GM12878 (cell line): ENCODE measurements at regions not wholly inside any gene's neighbourhood (a gene's known extent, or its start where the extent isn't known, plus 50 kb on each side); places are given as distances from the start of the nearest gene placed in this dataset.

Experiments used
- ATAC-seq: fragments of 200-7000 bp; cut with Tn5 transposase; 3 replicates; pipeline ENCODE4 v1.9.1; 2020; ENCODE audit warnings: mild to moderate bottlenecking, moderate library complexity
- BruUV-seq: library from RNA; stranded (reverse); fragments of 400-500 nt; replicated peaks from 2 replicates; lab custom pipeline; 2021; lab: Mats Ljungman, UMichigan
- CTCF ChIA-PET: fragments of 300-600 bp; sonication (Branson Sonifier 250); formaldehyde crosslinking; extraction: SDS; loops from one replicate; lab custom pipeline; 2021; ENCODE audit warnings: inconsistent platforms; lab: Yijun Ruan, JAX
- POLR2A ChIA-PET: fragments of 350-600 bp; formaldehyde crosslinking; extraction: SDS; loops from one replicate; lab custom pipeline; 2021; ENCODE audit warnings: inconsistent platforms; lab: Charles Lee
- RAD21 ChIA-PET: fragments of 300-600 bp; sonication (Branson Sonifier 250); formaldehyde crosslinking; loops from one replicate; lab custom pipeline; 2023; ENCODE audit warnings: antibody characterized with exemption; ENCODE audit not compliant: unreplicated experiment; lab: Charles Lee
- SMC1A ChIA-PET: fragments of 300-600 bp; sonication (Branson Sonifier 250); formaldehyde crosslinking; loops from one replicate; lab custom pipeline; 2023; ENCODE audit not compliant: unreplicated experiment, uncharacterized antibody; lab: Charles Lee
- DNase-seq: peaks from one replicate; pipeline ENCODE4 v3.0.0-alpha.2; 2011; ENCODE audit warnings: low read depth, low spot score
- FAIRE-seq: peaks from 3 replicates; lab custom pipeline; 2011; peaks lifted over from hg19 to GRCh38; lab: Jason Lieb, UNC
- H2AFZ ChIP-seq: 2 replicates; pipeline ENCODE4 v1.6.0; 2011; ENCODE audit warnings: low read depth, low read length, control low read depth; ENCODE audit not compliant: control insufficient read depth
- H3K27ac ChIP-seq: 2 replicates; pipeline ENCODE4 v1.5.1; 2011; ENCODE audit warnings: control low read depth; ENCODE audit not compliant: control insufficient read depth, insufficient read depth
- H3K27me3 ChIP-seq, 2 experiments: replicated peaks in 1 of 2; 2 replicates each; pipeline versions ENCODE4 v1.6.0 to v1.6.1; 2011; ENCODE audit warnings: low read length in 1 of 2; ENCODE audit not compliant: control insufficient read depth in 2 of 2, insufficient read depth in 2 of 2
- H3K36me3 ChIP-seq, 2 experiments: 2 replicates each; pipeline ENCODE4 v1.5.1; 2011; ENCODE audit warnings: low read length in 1 of 2; ENCODE audit not compliant: control insufficient read depth in 2 of 2, insufficient read depth in 2 of 2
- H3K4me1 ChIP-seq: 2 replicates; pipeline ENCODE4 v1.6.1; 2011; ENCODE audit warnings: mild to moderate bottlenecking, low read length, moderate library complexity, mixed read lengths; ENCODE audit not compliant: control insufficient read depth, insufficient read depth
- H3K4me2 ChIP-seq: 2 replicates; pipeline ENCODE4 v1.6.0; 2011; ENCODE audit warnings: control low read depth; ENCODE audit not compliant: control insufficient read depth, insufficient read depth
- H3K4me3 ChIP-seq: fragments of 200-600 bp; sonication (generic); 2 replicates; pipeline ENCODE4 v1.5.1; 2016
- H3K79me2 ChIP-seq: 2 replicates; pipeline ENCODE4 v1.6.0; 2011; ENCODE audit warnings: low read length; ENCODE audit not compliant: control insufficient read depth, insufficient read depth
- H3K9ac ChIP-seq: 2 replicates; pipeline ENCODE4 v1.8.0; 2011; ENCODE audit warnings: low read length, control low read depth, mixed read lengths; ENCODE audit not compliant: control insufficient read depth, insufficient read depth
- H3K9me3 ChIP-seq: replicated peaks from 3 replicates; pipeline ENCODE4 v1.5.1; 2011; ENCODE audit warnings: mild to moderate bottlenecking, low read length; ENCODE audit not compliant: control insufficient read depth, insufficient read depth
- H4K20me1 ChIP-seq: 2 replicates; pipeline ENCODE4 v1.6.0; 2011; ENCODE audit not compliant: control insufficient read depth, insufficient read depth
- CHD2 ChIP-seq: IDR thresholded peaks from 2 replicates; pipeline ENCODE4 v1.6.1; 2011; ENCODE audit warnings: low read depth, low read length, improper control_type of control experiment, borderline replicate concordance
- CHD4 ChIP-seq: fragments of 200-600 bp; sonication (generic); IDR thresholded peaks from 2 replicates; pipeline ENCODE4 v1.6.1; 2016; ENCODE audit warnings: mild to moderate bottlenecking
- CREM ChIP-seq: IDR thresholded peaks from 2 replicates; pipeline ENCODE4 v1.6.1; 2014; ENCODE audit warnings: antibody characterized with exemption, low read depth
- HDAC6 ChIP-seq: fragments of 200-600 bp; sonication (generic); IDR thresholded peaks from one replicate; pipeline ENCODE4 v1.8.0; 2017; ENCODE audit warnings: antibody characterized with exemption; ENCODE audit not compliant: unreplicated experiment
- LARP7 ChIP-seq: fragments of 450-650 bp; IDR thresholded peaks from 2 replicates; pipeline ENCODE4 v1.6.1; 2017; ENCODE audit warnings: mild to moderate bottlenecking
- PKNOX1 ChIP-seq: fragments of 450-650 bp; IDR thresholded peaks from 2 replicates; pipeline ENCODE4 v1.6.1; 2016; ENCODE audit warnings: mild to moderate bottlenecking
- POU2F2 ChIP-seq: IDR thresholded peaks from 3 replicates; pipeline ENCODE4 v1.6.1; 2011; ENCODE audit warnings: low read depth, mild to moderate bottlenecking, low read length, borderline replicate concordance
- RAD51 ChIP-seq: fragments of 450-650 bp; IDR thresholded peaks from 2 replicates; pipeline ENCODE4 v1.6.1; 2016; ENCODE audit warnings: moderate library complexity, mild to moderate bottlenecking, inconsistent platforms
- SPI1 ChIP-seq: IDR thresholded peaks from 2 replicates; pipeline ENCODE4 v1.6.1; 2011; ENCODE audit warnings: low read depth, mild to moderate bottlenecking, low read length, moderate library complexity, borderline replicate concordance; ENCODE audit not compliant: insufficient read depth
- TCF7 ChIP-seq: IDR thresholded peaks from 2 replicates; pipeline ENCODE4 v1.6.1; 2014; ENCODE audit warnings: antibody characterized with exemption, borderline replicate concordance
- ZBED1 ChIP-seq: IDR thresholded peaks from 2 replicates; pipeline ENCODE4 v1.6.1; 2016; ENCODE audit warnings: borderline replicate concordance
- WGBS: methylation state at CpG from one replicate; pipeline ENCODE4 v1.1.6; 2016; ENCODE audit warnings: low lambda C conversion rate; ENCODE audit not compliant: insufficient replicate concordance, insufficient coverage; ENCODE audit errors: missing lambda C conversion rate; 5-methylcytosine and 5-hydroxymethylcytosine counted together
- in situ Hi-C: fragments of 300-500 bp; cut with MboI; formaldehyde crosslinking; loops from 9 replicates; pipeline ENCODE4 v1.14.3; 2018; ENCODE audit warnings: mixed read lengths
- intact Hi-C: fragments of 100-400 bp; cut with micrococcal nuclease; formaldehyde crosslinking; loops from one replicate; pipeline ENCODE4 v1.14.2; 2022; ENCODE audit not compliant: unreplicated experiment
- TF ChIP-seq, protein P1 (sequence below), 3 experiments: IDR thresholded peaks in 2 of 3; conservative IDR thresholded peaks in 1 of 3; 2 replicates each; pipeline ENCODE4 v1.5.1; 2011; ENCODE audit warnings: low read depth in 3 of 3, low read length in 3 of 3, mild to moderate bottlenecking in 3 of 3, control low read depth in 2 of 3, moderate library complexity in 2 of 3, inconsistent platforms in 1 of 3, mixed read lengths in 1 of 3; ENCODE audit not compliant: control insufficient read depth in 2 of 3, insufficient read depth in 1 of 3; ENCODE audit errors: extremely low read depth in 1 of 3

- TF ChIP-seq PKNOX1 (no peak), CREM (0 out of 2 replicates have a peak, but pooled peaks have one; percentile 11), HDAC6 (no peak), RAD51 (no peak), TCF7 (no peak), SPI1 (peak; percentile 76)
These were observed 288.3 kb upstream of the MKLN1 start (continued) for GRCh38 chr7:131039355-131039762.

DNA sequence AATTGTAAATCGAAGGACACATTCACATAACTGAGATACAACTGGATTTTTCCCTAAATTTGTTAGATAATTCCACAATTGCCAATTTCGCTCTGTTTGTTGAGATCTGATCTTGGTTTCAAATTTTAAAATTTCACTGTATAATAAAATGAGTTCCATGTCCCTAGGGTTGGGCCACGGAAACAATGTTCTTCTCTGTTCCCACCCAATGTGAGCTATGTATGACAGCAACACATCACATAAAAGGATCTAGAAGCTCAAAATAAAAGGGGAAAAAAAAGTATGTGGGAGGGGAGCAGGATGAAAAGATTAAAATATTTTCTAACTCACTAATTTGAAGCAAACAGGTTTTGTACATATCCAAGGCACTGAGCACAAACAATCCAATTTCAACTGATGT, 287.8 kb upstream of the MKLN1 start:
- intact Hi-C loops (loop anchor here (1.0 to 2.0 kb wide), 5 partner anchors 31 to 165 kb away; no protein-coding TSS in a partner anchor), in situ Hi-C loops (loop anchor here (5.0 kb wide), 1 partner anchor 138 kb away; no protein-coding TSS in a partner anchor)
- no peaks in the 10 kb centered on the region; a peak in 1 of 4 replicates for H3K36me3 ChIP-seq
- ChIA-PET RAD21 (interaction anchor here (0.6 to 3.4 kb wide), 48 partner anchors 10 to 465 kb away, joined by 3 to 80 read pairs (median 4); no protein-coding TSS in a partner anchor), SMC1A (interaction anchor here (0.8 to 6.8 kb wide), 48 partner anchors 8 to 291 kb away, joined by 3 to 111 read pairs (median 6); no protein-coding TSS in a partner anchor)
- peaks cover 36% of the 10 kb centered on the region for H3K79me2 ChIP-seq
- peak; percentile 23 for FAIRE-seq
- ATAC-seq, result no peak
- no peak overlapping the region for H3K4me3 ChIP-seq
- no peak for TF ChIP-seq ZBED1
- TF ChIP-seq LARP7, result no peak
- TF ChIP-seq CHD4, result no peak
- TF ChIP-seq CHD2, result no peak
- TF ChIP-seq, protein P1, sequence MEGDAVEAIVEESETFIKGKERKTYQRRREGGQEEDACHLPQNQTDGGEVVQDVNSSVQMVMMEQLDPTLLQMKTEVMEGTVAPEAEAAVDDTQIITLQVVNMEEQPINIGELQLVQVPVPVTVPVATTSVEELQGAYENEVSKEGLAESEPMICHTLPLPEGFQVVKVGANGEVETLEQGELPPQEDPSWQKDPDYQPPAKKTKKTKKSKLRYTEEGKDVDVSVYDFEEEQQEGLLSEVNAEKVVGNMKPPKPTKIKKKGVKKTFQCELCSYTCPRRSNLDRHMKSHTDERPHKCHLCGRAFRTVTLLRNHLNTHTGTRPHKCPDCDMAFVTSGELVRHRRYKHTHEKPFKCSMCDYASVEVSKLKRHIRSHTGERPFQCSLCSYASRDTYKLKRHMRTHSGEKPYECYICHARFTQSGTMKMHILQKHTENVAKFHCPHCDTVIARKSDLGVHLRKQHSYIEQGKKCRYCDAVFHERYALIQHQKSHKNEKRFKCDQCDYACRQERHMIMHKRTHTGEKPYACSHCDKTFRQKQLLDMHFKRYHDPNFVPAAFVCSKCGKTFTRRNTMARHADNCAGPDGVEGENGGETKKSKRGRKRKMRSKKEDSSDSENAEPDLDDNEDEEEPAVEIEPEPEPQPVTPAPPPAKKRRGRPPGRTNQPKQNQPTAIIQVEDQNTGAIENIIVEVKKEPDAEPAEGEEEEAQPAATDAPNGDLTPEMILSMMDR (IDR thresholded peaks at IDR 0.05 in 2 of 3, conservative IDR thresholded peaks at IDR 0.05 in 1 of 3; ENCODE audit: control insufficient read depth in 2 of 3, extremely low read depth in 1 of 3, insufficient read depth in 1 of 3, low read depth in 3 of 3, low read length in 3 of 3), result no peak
- no peak for TF ChIP-seq POU2F2
- TF ChIP-seq, all 136 proteins: peak for 0
- POLR2A ChIA-PET, result interaction anchor here (0.6 to 1.6 kb wide), 5 partner anchors 19 to 143 kb away, joined by 3 to 5 read pairs (median 4); no protein-coding TSS in a partner anchor
- BruUV-seq, result no TSS peak
- Histone ChIP-seq H3K9ac (peak overlapping the region; percentile 50), H3K27me3 (no peaks in the 10 kb centered on the region), H4K20me1 (no peaks in the 10 kb centered on the region), H3K9me3 (peaks cover 2% of the 10 kb centered on the region; the same call in 2 of the 3 replicates), H3K4me2 (peak overlapping the region; percentile 67), H3K27ac (peak overlapping the region; percentile 72), H2AFZ (no peak overlapping the region), H3K4me1 (peaks cover 29% of the 10 kb centered on the region)
- WGBS, result 50% methylated on average over 3 of the region's 3 CpGs
- DNase-seq, result no peak
- CTCF ChIA-PET, result interaction anchor here (0.6 to 6.4 kb wide), 60 partner anchors 9 to 440 kb away, joined by 3 to 166 read pairs (median 6); no protein-coding TSS in a partner anchor
